NB4 (cell line): ENCODE measurements at regions not wholly inside any gene's neighbourhood (a gene's known extent, or its start where the extent isn't known, plus 50 kb on each side); places are given as distances from the start of the nearest gene placed in this dataset.

Source experiments
- CTCF ChIP-seq: IDR thresholded peaks from one replicate; pipeline ENCODE4 v1.5.1; 2012; ENCODE audit warnings: low read depth, low read length
- MAX ChIP-seq: IDR thresholded peaks from 2 replicates; pipeline ENCODE4 v1.6.1; 2011; ENCODE audit warnings: low read depth, low read length
- POLR2A ChIP-seq: IDR thresholded peaks from 2 replicates; pipeline ENCODE4 v1.6.1; 2011; ENCODE audit warnings: mild to moderate bottlenecking; ENCODE audit not compliant: insufficient read length; ENCODE audit errors: extremely low read depth

GRCh38 chr1:79899914-79900313, 893.4 kb upstream of the ADGRL4 start:
- TF ChIP-seq CTCF (no peak), POLR2A (no peak), MAX (no peak)
